AG04449 (cell line): ENCODE measurements at regions not wholly inside any gene's neighbourhood (a gene's known extent, or its start where the extent isn't known, plus 50 kb on each side); places are given as distances from the start of the nearest gene placed in this dataset.

ENCODE experiments used
- CTCF ChIA-PET: fragments of 350-600 bp; formaldehyde crosslinking; extraction: SDS; loops from one replicate; lab custom pipeline; 2021; ENCODE audit warnings: antibody characterized with exemption; lab: Yijun Ruan, JAX
- POLR2A ChIA-PET: fragments of 400-600, 350-600 bp; formaldehyde crosslinking; extraction: SDS; loops from one replicate; lab custom pipeline; 2020; ENCODE audit warnings: antibody characterized with exemption, inconsistent platforms; lab: Yijun Ruan, JAX
- DNase-seq: peaks from one replicate; pipeline ENCODE4 v3.0.0-alpha.2; 2010; ENCODE audit warnings: low read depth, low spot score
- H3K4me3 ChIP-seq: 2 replicates; pipeline ENCODE4 v1.5.1; 2011; ENCODE audit warnings: low read depth, mild to moderate bottlenecking, control low read depth, low read length
- CTCF ChIP-seq: IDR thresholded peaks from one replicate; pipeline ENCODE4 v1.5.1; 2011; ENCODE audit warnings: mild to moderate bottlenecking, moderate library complexity, low read length, control low read depth, inconsistent platforms; ENCODE audit not compliant: insufficient read depth; ENCODE audit errors: missing control alignments

- no peak for DNase-seq
- CTCF ChIA-PET, result no interaction called here
- TF ChIP-seq CTCF, result no peak
- no peak overlapping the region for H3K4me3 ChIP-seq
- POLR2A ChIA-PET, result no interaction called here
These were observed 198.4 kb upstream of the PARD3B start for GRCh38 chr2:204346906-204347305.

GRCh38 chr2:204353823-204354222, 191.5 kb upstream of the PARD3B start:
- no peak for TF ChIP-seq CTCF
- no peak for DNase-seq
- no peak overlapping the region for H3K4me3 ChIP-seq
- ChIA-PET POLR2A (no interaction called here), CTCF (no interaction called here)

DNA sequence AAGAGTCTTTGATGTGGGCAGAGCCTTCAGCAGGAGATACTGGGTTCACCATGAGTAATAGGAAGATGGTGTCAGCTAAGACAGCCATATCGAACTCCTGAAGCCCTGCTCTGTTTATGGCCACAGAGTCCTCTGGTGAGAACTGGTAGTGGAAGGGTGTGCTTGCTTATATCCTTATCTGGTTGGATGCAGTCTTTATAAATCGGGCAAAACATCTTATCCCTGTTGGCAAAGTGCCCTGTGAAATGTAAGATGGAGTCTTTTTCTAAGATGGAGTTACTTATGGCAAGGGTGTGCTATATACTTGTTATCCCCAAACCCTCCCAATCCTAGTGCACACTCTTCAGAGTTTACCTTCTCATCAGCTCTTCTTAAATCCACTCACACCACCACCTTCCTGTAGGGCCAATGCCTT, 190.8 kb upstream of the PARD3B start:
- DNase-seq, result no peak
- CTCF ChIA-PET, result no interaction called here
- H3K4me3 ChIP-seq, result no peak overlapping the region
- POLR2A ChIA-PET, result no interaction called here
- no peak for TF ChIP-seq CTCF

- no peak for TF ChIP-seq CTCF
- no peak overlapping the region for H3K4me3 ChIP-seq
- no peak for DNase-seq
- ChIA-PET POLR2A (no interaction called here), CTCF (interaction anchor here (1.0 kb wide), 1 partner anchor 336 kb away, joined by 3 read pairs; no protein-coding TSS in a partner anchor)
These were observed 189.6 kb upstream of the PARD3B start for GRCh38 chr2:204355688-204356087.

DNA sequence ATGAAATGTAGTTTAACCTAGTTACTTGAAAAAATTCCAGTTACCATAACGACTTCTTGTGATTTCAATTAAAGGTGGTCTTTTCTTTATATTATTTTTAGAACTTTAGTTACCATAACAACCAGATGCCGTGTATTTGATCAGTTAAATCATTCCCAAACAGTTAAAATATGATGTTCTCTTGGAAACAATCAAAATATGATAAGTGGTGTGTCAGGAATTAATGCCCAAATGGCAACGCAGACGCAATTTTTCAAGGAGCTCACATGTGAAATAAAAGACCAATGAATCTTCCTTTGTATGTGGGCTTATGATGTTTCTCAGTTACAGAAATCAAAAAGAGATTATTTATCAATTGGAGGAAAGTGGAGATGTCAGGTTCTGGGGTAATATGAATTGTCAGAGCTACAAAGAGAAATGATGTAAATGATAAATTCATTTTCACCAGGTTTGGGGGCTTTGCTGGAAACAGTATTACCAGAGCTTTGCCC, 189.1 kb upstream of the PARD3B start:
- CTCF ChIA-PET, result interaction anchor here (0.7 to 1.0 kb wide), 2 partner anchors 15 to 336 kb away, joined by 3 read pairs; no protein-coding TSS in a partner anchor
- POLR2A ChIA-PET, result no interaction called here

GRCh38 chr2:204357286-204357685, 188.0 kb upstream of the PARD3B start:
- TF ChIP-seq CTCF, result no peak
- CTCF ChIA-PET, result no interaction called here
- DNase-seq, result no peak

More for the DNA sequence above, 189.1 kb upstream of the PARD3B start:
- no peak overlapping the region for H3K4me3 ChIP-seq
- no peak for DNase-seq
- TF ChIP-seq CTCF, result no peak

More at GRCh38 chr2:204357286-204357685, 188.0 kb upstream of the PARD3B start:
- H3K4me3 ChIP-seq, result no peak overlapping the region
- POLR2A ChIA-PET, result no interaction called here
